Natural killer cell (primary cell): ENCODE measurements at regions not wholly inside any gene's neighbourhood (a gene's known extent, or its start where the extent isn't known, plus 50 kb on each side); places are given as distances from the start of the nearest gene placed in this dataset.

Experiments used
- ATAC-seq, 3 donors: fragments of 150-1000 bp in 2 of 3; fragments of 200-7000 bp in 1 of 3; cut with Tn5 transposase; 1 replicate in 1 of 3; 2 replicates in 2 of 3; pipeline ENCODE4 v1.10.0; 2021; ENCODE audit warnings: mild to moderate bottlenecking in 2 of 3, moderate library complexity in 2 of 3
- DNase-seq, 2 donors: peaks; one replicate each; pipeline versions ENCODE4 v3.0.0 to v3.0.0-alpha.2; 2013 to 2021; ENCODE audit warnings: mixed read lengths in 1 of 2
- H3K27ac ChIP-seq: one replicate; pipeline ENCODE4 v1.5.1; 2013; ENCODE audit warnings: mild to moderate bottlenecking, low read length
- H3K27me3 ChIP-seq: one replicate; pipeline ENCODE4 v1.6.1; 2013; ENCODE audit warnings: low read length; ENCODE audit not compliant: control insufficient read depth, insufficient read depth
- H3K36me3 ChIP-seq: one replicate; pipeline ENCODE4 v1.6.1; 2013; ENCODE audit warnings: low read length; ENCODE audit not compliant: control insufficient read depth, insufficient read depth
- H3K4me1 ChIP-seq: one replicate; pipeline ENCODE4 v1.6.1; 2013; ENCODE audit warnings: low read length; ENCODE audit not compliant: control insufficient read depth, insufficient read depth
- H3K4me3 ChIP-seq: one replicate; pipeline ENCODE4 v1.5.1; 2013; ENCODE audit warnings: low read length
- H3K9me3 ChIP-seq: one replicate; pipeline ENCODE4 v1.6.1; 2013; ENCODE audit warnings: low read length; ENCODE audit not compliant: control insufficient read depth, insufficient read depth
- H3K27ac Mint-ChIP-seq, 2 donors: one replicate each; pipeline ENCODE4 v1.8.0; 2022; ENCODE audit warnings: mild to moderate bottlenecking in 2 of 2, mixed read lengths in 2 of 2, moderate library complexity in 1 of 2
- H3K27me3 Mint-ChIP-seq, 2 donors: one replicate each; pipeline ENCODE4 v1.8.0; 2022; ENCODE audit warnings: low read depth in 2 of 2, mixed read lengths in 2 of 2
- H3K36me3 Mint-ChIP-seq: one replicate; pipeline ENCODE4 v1.8.0; 2022; ENCODE audit warnings: mixed read lengths
- H3K4me1 Mint-ChIP-seq, 2 donors: one replicate each; pipeline ENCODE4 v1.8.0; 2022; ENCODE audit warnings: mixed read lengths in 2 of 2
- H3K4me3 Mint-ChIP-seq: one replicate; pipeline ENCODE4 v1.8.0; 2022; ENCODE audit warnings: mild to moderate bottlenecking, moderate library complexity, mixed read lengths
- H3K9me3 Mint-ChIP-seq, 2 donors: one replicate each; pipeline ENCODE4 v1.8.0; 2022; ENCODE audit warnings: mixed read lengths in 2 of 2
- WGBS: methylation state at CpG from one replicate; pipeline ENCODE4 v1.1.7; 2013; ENCODE audit warnings: missing lambda C conversion rate; ENCODE audit not compliant: insufficient coverage; 5-methylcytosine and 5-hydroxymethylcytosine counted together
- intact Hi-C: fragments of 100-400 bp; cut with micrococcal nuclease; formaldehyde crosslinking; loops from one replicate; pipeline ENCODE4 v1.14.2; 2022
- TF ChIP-seq, protein P1 (sequence below): fragments of 200-600 bp; IDR thresholded peaks from one replicate; pipeline ENCODE4 v1.8.0; 2022; ENCODE audit warnings: antibody characterized with exemption

DNA sequence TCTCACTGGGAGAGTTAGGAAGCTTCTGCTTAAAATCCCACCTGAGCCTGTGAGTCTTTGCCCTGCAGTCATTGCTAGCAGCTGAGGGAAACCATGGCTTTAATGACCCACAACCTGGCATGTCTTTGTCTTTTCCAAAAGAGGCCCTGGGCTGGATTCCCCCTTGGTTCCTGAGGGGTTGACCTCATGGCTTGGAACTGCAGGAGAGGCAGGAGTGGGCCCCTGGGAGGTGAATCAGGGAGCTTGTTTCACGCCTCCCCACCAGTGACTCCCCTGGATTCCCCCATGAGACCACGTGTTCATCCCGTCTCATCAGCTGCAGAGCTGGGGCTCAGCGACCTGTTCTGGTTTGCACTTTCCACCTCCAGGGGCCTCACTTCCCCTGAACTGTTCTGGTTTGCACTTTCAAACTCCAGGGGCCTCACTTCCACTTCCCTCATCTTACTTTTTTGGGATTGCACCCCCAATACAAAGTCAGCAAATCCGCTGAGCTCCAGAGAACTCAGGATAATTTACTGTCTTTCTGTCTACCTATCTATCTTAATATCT is 58.5 kb upstream of the TMEM18 start:
- peaks cover 15% of the 10 kb centered on the region for H3K27me3 ChIP-seq

DNA sequence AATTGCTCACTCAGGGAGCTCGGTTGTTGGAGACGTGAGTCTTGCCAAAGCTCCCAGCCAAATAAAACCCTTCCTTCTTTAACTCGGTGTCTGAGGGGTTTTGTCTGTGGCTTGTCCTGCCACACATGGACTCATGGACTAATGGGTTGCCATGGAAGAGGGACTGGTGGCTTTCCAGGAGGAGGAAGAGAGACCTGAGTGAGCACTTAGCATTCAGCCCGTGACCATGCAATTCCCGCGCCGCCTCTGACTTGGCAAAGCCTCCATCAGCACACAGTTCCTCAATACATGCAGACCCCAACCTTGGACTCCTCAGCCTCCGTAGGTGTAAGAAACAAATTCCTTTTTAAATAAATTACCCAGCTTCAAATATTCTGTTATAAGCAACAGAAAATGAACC is 57.3 kb upstream of the TMEM18 start:
- no peaks in the 10 kb centered on the region for H3K36me3 ChIP-seq
- peaks cover 3% of the 10 kb centered on the region for H3K4me1 ChIP-seq
- H3K9me3 ChIP-seq: no peaks in the 10 kb centered on the region
- H3K27ac ChIP-seq: no peak overlapping the region
- TF ChIP-seq, protein P1, sequence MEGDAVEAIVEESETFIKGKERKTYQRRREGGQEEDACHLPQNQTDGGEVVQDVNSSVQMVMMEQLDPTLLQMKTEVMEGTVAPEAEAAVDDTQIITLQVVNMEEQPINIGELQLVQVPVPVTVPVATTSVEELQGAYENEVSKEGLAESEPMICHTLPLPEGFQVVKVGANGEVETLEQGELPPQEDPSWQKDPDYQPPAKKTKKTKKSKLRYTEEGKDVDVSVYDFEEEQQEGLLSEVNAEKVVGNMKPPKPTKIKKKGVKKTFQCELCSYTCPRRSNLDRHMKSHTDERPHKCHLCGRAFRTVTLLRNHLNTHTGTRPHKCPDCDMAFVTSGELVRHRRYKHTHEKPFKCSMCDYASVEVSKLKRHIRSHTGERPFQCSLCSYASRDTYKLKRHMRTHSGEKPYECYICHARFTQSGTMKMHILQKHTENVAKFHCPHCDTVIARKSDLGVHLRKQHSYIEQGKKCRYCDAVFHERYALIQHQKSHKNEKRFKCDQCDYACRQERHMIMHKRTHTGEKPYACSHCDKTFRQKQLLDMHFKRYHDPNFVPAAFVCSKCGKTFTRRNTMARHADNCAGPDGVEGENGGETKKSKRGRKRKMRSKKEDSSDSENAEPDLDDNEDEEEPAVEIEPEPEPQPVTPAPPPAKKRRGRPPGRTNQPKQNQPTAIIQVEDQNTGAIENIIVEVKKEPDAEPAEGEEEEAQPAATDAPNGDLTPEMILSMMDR: no peak
- ATAC-seq: no peak
- no peaks in the 10 kb centered on the region for H3K9me3 Mint-ChIP-seq
- no peaks in the 10 kb centered on the region for H3K36me3 Mint-ChIP-seq
- intact Hi-C loops: no loop called here
- DNase-seq: no peak
- H3K27me3 Mint-ChIP-seq: peaks cover 13 to 18% of the 10 kb centered on the region in 2 donors
- peaks cover 7% of the 10 kb centered on the region for H3K27me3 ChIP-seq
- 88% methylated on average over 8 of the region's 8 CpGs for WGBS
- no peak overlapping the region for H3K4me3 Mint-ChIP-seq
- H3K4me3 ChIP-seq: no peak overlapping the region
- peaks cover 1 to 3% of the 10 kb centered on the region in 2 donors for H3K4me1 Mint-ChIP-seq
- no peak overlapping the region for H3K27ac Mint-ChIP-seq

More for the DNA sequence above, 58.5 kb upstream of the TMEM18 start:
- no peak overlapping the region for H3K27ac ChIP-seq
- no peak for ATAC-seq
- H3K36me3 Mint-ChIP-seq: no peaks in the 10 kb centered on the region
- no peak for DNase-seq
- no peaks in the 10 kb centered on the region for H3K36me3 ChIP-seq
- H3K4me3 Mint-ChIP-seq: no peak overlapping the region
- WGBS: 27% methylated on average over 5 of the region's 5 CpGs
- no peaks in the 10 kb centered on the region for H3K9me3 ChIP-seq
- TF ChIP-seq, protein P1: no peak
- intact Hi-C loops: no loop called here
- H3K4me1 ChIP-seq: peaks cover 16% of the 10 kb centered on the region
- peaks cover 12 to 16% of the 10 kb centered on the region in 2 donors for H3K4me1 Mint-ChIP-seq
- H3K4me3 ChIP-seq: no peak overlapping the region
- H3K9me3 Mint-ChIP-seq: no peaks in the 10 kb centered on the region
- peaks cover 15 to 21% of the 10 kb centered on the region in 2 donors for H3K27me3 Mint-ChIP-seq
- no peak overlapping the region for H3K27ac Mint-ChIP-seq

DNA sequence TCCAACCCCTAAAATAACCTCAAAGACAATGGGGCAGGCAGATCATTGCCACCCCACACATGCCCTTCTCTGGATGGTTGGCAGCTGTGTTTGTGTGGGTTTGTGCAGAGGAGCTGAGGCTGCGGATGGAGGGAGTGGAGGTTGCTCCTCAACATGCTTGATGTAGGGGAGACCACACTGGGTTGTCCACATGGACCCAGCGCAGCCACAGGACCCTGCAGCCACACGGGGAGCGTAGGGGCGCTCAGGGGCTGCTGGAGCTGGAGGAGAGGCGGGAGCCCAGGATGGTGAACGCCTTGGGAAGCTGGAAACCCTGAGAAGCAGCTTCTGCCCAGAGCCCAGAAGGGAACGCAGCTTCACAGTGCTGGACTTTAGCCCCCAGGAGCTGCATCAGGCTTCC is 56.3 kb upstream of the TMEM18 start:
- no peaks in the 10 kb centered on the region for H3K36me3 ChIP-seq
- TF ChIP-seq, protein P1: no peak
- no peak overlapping the region for H3K27ac ChIP-seq
- no peaks in the 10 kb centered on the region for H3K36me3 Mint-ChIP-seq
- H3K27me3 ChIP-seq: no peaks in the 10 kb centered on the region
- ATAC-seq: no peak
- 85% methylated on average over 8 of the region's 8 CpGs for WGBS
- DNase-seq: no peak
- intact Hi-C loops: no loop called here
- no peak overlapping the region for H3K4me3 Mint-ChIP-seq
- no peak overlapping the region for H3K27ac Mint-ChIP-seq
- no peak overlapping the region for H3K4me3 ChIP-seq
- H3K4me1 Mint-ChIP-seq: no peaks in the 10 kb centered on the region
- peaks cover 10 to 26% of the 10 kb centered on the region in 2 donors for H3K27me3 Mint-ChIP-seq
- H3K4me1 ChIP-seq: no peaks in the 10 kb centered on the region
- no peaks in the 10 kb centered on the region for H3K9me3 ChIP-seq
- H3K9me3 Mint-ChIP-seq: no peaks in the 10 kb centered on the region

DNA sequence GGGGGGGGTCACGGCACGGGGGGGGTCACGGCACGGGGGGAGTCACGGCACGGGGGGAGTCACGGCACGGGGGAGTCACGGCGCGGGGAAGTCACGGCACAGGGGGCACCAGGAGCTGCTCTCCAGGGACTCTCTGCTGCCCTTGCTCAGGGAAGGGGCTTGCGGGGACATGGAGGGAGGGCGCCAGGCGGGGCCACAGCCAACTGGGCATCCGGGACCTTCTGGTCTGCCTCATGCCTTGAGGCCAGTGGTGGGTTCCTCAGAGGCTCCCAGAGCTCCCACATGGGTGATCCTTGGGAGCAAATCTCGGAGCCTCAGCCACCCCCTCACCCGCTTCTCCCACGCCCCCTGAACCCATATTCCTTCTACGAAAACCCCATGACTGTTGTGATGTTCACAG is 55.8 kb upstream of the TMEM18 start:
- Histone ChIP-seq H3K36me3 (no peaks in the 10 kb centered on the region), H3K9me3 (no peaks in the 10 kb centered on the region), H3K4me3 (no peak overlapping the region), H3K27me3 (no peaks in the 10 kb centered on the region), H3K4me1 (no peaks in the 10 kb centered on the region), H3K27ac (no peak overlapping the region)
- Mint-ChIP-seq H3K4me1 (no peaks in the 10 kb centered on the region), H3K27me3 (peaks cover 10 to 26% of the 10 kb centered on the region in 2 donors), H3K4me3 (no peak overlapping the region), H3K27ac (no peak overlapping the region), H3K36me3 (no peaks in the 10 kb centered on the region), H3K9me3 (no peaks in the 10 kb centered on the region)
- DNase-seq (no peak), ATAC-seq (no peak)
- intact Hi-C loops: no loop called here
- 91% methylated on average over 20 of the region's 20 CpGs for WGBS
- TF ChIP-seq, protein P1: no peak
